ENCODE measurements at regions not wholly inside any gene's neighbourhood (a gene's known extent, or its start where the extent isn't known, plus 50 kb on each side); places are given as distances from the start of the nearest gene placed in this dataset.

DNA sequence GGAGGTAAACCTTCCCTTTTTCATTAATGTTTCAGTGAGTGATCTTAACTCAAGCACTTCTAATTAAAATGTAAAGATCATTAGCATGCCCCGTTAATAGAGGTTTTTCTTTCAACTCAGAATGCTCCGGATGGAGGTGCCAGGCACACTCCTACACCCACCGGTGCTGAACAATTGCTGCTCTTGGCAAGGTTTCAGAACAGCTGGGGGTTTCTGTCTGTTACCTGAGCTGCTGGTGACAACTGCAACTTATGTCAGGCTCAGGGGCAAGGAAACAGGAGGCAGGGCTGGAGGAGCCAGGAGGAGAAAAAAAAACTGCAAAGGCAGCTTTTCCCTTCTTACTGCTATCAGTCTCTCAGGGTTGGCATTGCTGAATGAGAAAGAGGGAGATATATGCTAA is 250.1 kb downstream of the DIPK2A start:
- TF ChIP-seq, protein P1, sequence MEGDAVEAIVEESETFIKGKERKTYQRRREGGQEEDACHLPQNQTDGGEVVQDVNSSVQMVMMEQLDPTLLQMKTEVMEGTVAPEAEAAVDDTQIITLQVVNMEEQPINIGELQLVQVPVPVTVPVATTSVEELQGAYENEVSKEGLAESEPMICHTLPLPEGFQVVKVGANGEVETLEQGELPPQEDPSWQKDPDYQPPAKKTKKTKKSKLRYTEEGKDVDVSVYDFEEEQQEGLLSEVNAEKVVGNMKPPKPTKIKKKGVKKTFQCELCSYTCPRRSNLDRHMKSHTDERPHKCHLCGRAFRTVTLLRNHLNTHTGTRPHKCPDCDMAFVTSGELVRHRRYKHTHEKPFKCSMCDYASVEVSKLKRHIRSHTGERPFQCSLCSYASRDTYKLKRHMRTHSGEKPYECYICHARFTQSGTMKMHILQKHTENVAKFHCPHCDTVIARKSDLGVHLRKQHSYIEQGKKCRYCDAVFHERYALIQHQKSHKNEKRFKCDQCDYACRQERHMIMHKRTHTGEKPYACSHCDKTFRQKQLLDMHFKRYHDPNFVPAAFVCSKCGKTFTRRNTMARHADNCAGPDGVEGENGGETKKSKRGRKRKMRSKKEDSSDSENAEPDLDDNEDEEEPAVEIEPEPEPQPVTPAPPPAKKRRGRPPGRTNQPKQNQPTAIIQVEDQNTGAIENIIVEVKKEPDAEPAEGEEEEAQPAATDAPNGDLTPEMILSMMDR (IDR thresholded peaks at IDR 0.05; ENCODE audit: low read length), result no peak
- no peak for TF ChIP-seq EZH2 (IDR thresholded peaks at IDR 0.05; ENCODE audit: borderline replicate concordance, low read length)
